ENCODE measurements at regions not wholly inside any gene's neighbourhood (a gene's known extent, or its start where the extent isn't known, plus 50 kb on each side); places are given as distances from the start of the nearest gene placed in this dataset.
"Not testable (repeated sequence)": the region's sequence is repeated elsewhere in the genome, so short reads cannot be mapped to it uniquely, and the experiment has no call there.

- in situ Hi-C loops (cut with HindIII; ENCODE audit: low pct_ligation_motif_present, low sequenced_read_pairs) = no loop called here
- H3K4me3 ChIP-seq (ENCODE audit: low read depth, low read length) = no peak overlapping the region
- no peak for DNase-seq
- H3K36me3 ChIP-seq (replicated peaks) = no peaks in the 10 kb centered on the region
- no peak overlapping the region for H3K27ac ChIP-seq
- no peaks in the 10 kb centered on the region for H3K27me3 ChIP-seq (replicated peaks)
- no peak for TF ChIP-seq CTCF (IDR thresholded peaks at IDR 0.05; ENCODE audit: low read depth, low read length, missing control alignments)
Observed at GRCh38 chr6:49145280-49145679, 317.8 kb downstream of the MMUT start.

GRCh38 chr6:49142421-49143151 is 320.5 kb downstream of the MMUT start:
- no peaks in the 10 kb centered on the region for H3K27me3 ChIP-seq (replicated peaks)
- no peak overlapping the region for H3K4me3 ChIP-seq (ENCODE audit: low read depth, low read length)
- in situ Hi-C loops (cut with HindIII; ENCODE audit: low pct_ligation_motif_present, low sequenced_read_pairs) = no loop called here
- H3K36me3 ChIP-seq (replicated peaks) = no peaks in the 10 kb centered on the region
- H3K27ac ChIP-seq = no peak overlapping the region
- no peak for DNase-seq
- no peak for TF ChIP-seq CTCF (IDR thresholded peaks at IDR 0.05; ENCODE audit: low read depth, low read length, missing control alignments)

GRCh38 chr6:49121970-49122369 is 341.1 kb downstream of the MMUT start:
- in situ Hi-C loops (cut with HindIII; ENCODE audit: low pct_ligation_motif_present, low sequenced_read_pairs) = no loop called here
- TF ChIP-seq CTCF (IDR thresholded peaks at IDR 0.05; ENCODE audit: low read depth, low read length, missing control alignments) = no peak
- no peak for DNase-seq

GRCh38 chr6:49118478-49118877 is 344.6 kb downstream of the MMUT start:
- Histone ChIP-seq H3K4me3 (ENCODE audit: low read depth, low read length) (no peak overlapping the region), H3K27ac (no peak overlapping the region), H3K36me3 (replicated peaks) (no peaks in the 10 kb centered on the region), H3K27me3 (replicated peaks) (no peaks in the 10 kb centered on the region)
- in situ Hi-C loops (cut with HindIII; ENCODE audit: low pct_ligation_motif_present, low sequenced_read_pairs) = no loop called here
- DNase-seq = no peak
- TF ChIP-seq CTCF (IDR thresholded peaks at IDR 0.05; ENCODE audit: low read depth, low read length, missing control alignments) = no peak

More at GRCh38 chr6:49121970-49122369, 341.1 kb downstream of the MMUT start:
- Histone ChIP-seq H3K36me3 (replicated peaks) (no peaks in the 10 kb centered on the region), H3K27ac (no peak overlapping the region), H3K4me3 (ENCODE audit: low read depth, low read length) (no peak overlapping the region), H3K27me3 (replicated peaks) (no peaks in the 10 kb centered on the region)

GRCh38 chr6:49110916-49111315 is 352.1 kb downstream of the MMUT start:
- in situ Hi-C loops (cut with HindIII; ENCODE audit: low pct_ligation_motif_present, low sequenced_read_pairs) = no loop called here
- H3K36me3 ChIP-seq (replicated peaks) = no peaks in the 10 kb centered on the region
- TF ChIP-seq CTCF (IDR thresholded peaks at IDR 0.05; ENCODE audit: low read depth, low read length, missing control alignments) = no peak
- H3K27me3 ChIP-seq (replicated peaks) = no peaks in the 10 kb centered on the region
- no peak for DNase-seq
- H3K27ac ChIP-seq = no peak overlapping the region
- H3K4me3 ChIP-seq (ENCODE audit: low read depth, low read length) = no peak overlapping the region

GRCh38 chr6:49097664-49098063 is 365.4 kb downstream of the MMUT start:
- DNase-seq; H3K4me3 ChIP-seq (ENCODE audit: low read depth, low read length); in situ Hi-C loops (cut with HindIII; ENCODE audit: low pct_ligation_motif_present, low sequenced_read_pairs): not testable (repeated sequence)

More at GRCh38 chr6:49097664-49098063, 365.4 kb downstream of the MMUT start:
- H3K27ac ChIP-seq; H3K27me3 ChIP-seq (replicated peaks); H3K36me3 ChIP-seq (replicated peaks): not testable (repeated sequence)
